ELF-1 (cell line): ENCODE measurements at regions not wholly inside any gene's neighbourhood (a gene's known extent, or its start where the extent isn't known, plus 50 kb on each side); places are given as distances from the start of the nearest gene placed in this dataset.
A peak's percentile ranks its signal among the peaks of the same experiment; 100 is the strongest.
"Not testable (repeated sequence)": the region's sequence is repeated elsewhere in the genome, so short reads cannot be mapped to it uniquely, and the experiment has no call there.

Experiments
- DNase-seq: peaks from one replicate; pipeline ENCODE4 v3.0.0-alpha.2; 2016; ENCODE audit warnings: low read depth, low spot score

DNA sequence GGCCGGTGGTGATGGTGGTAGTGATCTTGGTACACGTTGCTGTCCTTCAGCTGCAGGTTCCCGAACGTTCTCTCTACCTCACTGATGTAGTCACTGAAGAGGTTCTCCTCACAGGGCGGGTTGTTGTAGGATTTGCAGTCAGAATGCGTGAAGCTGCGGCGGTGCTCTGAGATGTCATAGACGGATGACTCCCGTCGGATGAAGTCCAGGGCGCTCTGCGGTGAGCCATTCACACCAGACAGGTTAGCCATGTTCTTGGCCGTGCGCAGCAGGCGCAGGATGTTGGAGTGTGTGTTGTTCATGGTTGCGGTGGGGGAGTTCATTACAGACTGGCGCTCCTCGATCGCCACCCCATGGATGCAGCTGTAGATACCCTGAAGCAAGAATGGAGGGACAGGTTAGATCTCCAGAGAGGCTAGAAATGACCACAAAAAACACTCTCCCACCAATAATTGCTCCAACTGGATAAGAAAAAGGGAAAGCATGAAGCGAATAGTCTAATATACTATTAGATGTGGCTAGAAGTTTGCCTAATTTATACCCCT, 367.8 kb downstream of the EMP1 start:
- no peak for DNase-seq

GRCh38 chr12:13563743-13564125, 367.2 kb downstream of the EMP1 start:
- no peak for DNase-seq

DNA sequence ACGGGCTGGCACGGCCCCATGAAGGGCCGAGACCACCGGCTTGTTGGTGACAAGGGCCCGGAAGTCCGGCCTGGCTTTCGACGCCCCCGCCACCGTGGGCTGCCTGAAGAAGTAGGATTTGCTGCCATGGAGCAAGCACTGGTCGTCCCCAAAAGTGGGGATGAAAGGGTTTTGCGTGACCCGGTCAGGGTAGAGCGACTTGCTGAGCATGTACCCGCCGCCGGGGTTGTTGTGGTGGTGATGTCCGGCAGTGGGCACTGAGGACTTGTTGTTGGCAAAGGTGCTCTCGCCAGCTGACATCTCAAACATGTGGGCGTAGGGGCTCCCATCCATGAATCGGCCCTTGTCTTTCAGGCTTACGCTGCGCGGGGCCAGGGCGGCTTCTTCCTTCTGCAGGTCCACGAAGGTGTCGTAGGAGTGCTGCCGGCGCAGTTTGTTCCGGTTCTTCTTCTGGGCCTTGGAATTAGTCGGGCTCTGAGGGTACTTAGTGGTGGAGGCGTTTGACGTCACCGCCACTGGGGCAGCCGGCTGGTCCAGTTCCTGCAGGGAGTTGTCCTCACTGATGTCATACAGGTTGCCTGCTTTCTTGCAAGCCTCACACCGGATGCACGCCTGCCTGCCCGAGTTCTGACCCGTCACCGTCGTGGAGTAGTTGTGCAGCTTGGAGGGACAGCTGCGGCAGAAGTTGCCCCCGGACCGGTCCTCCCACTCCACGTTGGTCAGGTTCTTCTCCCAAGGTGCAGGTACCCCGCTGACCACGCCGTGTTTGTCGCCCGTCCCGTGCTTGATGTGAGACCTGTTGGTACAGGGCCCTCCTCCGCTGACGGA, 366.6 kb downstream of the EMP1 start:
- DNase-seq: no peak

GRCh38 chr12:13561923-13562322, 365.4 kb downstream of the EMP1 start:
- DNase-seq: no peak

DNA sequence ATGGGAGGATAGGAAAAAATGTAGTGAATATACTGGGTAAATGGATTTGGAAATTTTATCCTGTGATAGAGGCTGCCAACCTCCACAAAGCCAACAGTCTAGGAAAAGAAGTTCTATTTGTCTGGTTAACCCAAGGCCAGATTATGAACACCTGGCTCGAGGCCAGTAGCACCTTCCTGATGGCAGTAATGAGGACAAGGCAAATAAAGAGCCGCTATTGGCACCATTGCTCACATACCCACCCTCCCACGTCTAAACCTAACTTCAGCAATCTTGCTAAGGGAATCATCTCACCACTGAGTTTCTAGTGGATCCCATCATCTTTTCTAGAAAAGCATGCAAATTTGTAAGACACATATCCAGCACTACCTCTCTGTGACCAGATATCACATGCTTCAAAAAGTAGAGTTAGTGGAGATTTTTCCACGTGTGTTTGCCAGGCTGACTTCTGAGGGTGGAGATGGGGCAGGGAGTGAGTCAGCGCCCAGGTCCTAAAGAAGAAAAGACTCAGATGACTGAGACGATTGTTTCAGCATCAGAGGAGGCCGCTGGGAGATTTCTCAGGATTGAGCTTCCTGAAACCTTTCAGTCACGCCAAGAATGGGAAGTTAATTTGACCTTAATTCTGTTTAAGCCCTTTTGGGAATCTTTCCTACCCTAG, 362.9 kb downstream of the EMP1 start:
- DNase-seq: no peak

DNA sequence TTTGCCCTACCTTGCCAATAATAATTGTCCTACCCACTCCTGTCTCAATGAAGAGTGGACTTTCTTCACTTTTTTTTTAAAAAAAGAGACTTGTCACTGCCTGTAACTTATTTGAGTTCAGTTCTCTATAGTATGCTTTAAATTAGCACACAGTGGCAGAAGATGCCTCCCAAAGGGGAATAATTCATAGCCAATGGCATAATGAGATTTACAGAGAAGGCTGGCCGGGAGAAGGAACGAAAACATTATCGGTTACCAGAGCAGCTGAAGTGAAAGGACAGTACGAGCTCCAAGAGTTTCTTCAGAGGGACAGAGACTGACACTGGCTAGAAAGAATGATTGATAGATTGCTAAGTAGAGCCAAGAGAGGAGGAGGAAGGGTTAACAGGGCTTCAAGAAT, 356.3 kb downstream of the EMP1 start:
- no peak for DNase-seq

GRCh38 chr12:13547283-13547682, 350.8 kb downstream of the EMP1 start:
- DNase-seq: no peak

GRCh38 chr12:13546231-13546630, 349.7 kb downstream of the EMP1 start:
- DNase-seq: no peak

GRCh38 chr12:13539051-13539450, 342.5 kb downstream of the EMP1 start:
- DNase-seq: no peak

DNA sequence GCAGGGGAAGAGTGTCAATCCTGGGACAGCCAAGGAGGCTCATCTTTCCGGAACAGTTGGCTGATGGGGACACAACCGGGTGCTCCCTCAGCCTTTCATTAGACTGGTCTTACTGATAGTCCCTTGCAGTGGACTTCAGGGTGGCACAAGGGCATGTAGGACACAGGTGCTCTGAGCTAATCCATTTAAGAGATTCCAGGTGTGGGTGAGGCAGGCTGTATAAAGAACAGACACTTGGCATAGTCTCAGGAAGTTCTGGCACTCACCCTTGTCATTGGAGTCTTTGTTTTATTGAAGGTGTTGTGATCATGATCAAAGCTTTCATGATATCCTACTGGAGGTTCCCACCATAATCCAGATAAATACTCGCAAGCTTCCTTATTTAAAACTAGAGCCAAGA, 341.6 kb downstream of the EMP1 start:
- no peak for DNase-seq

DNA sequence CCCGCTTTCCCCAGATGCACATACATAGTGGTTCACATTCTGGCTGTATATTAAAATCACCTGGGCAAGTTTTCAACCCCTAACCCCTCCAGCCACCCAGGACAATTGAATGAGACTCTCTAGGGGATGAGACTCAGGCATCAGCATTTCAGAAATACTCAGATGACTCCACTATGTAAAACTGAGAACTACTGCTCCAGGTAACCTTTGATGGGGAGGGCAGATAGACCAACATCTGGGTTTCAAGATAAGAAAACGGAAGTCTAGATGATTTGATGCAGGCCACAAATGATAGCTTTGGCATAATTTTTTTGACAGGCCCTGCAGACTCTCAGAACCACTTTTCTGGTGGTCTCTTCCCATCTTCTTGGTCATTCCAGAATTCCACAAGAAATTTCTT, 341.1 kb downstream of the EMP1 start:
- no peak for DNase-seq

- DNase-seq: no peak
Observed at GRCh38 chr12:13536219-13536910, 339.8 kb downstream of the EMP1 start.

DNA sequence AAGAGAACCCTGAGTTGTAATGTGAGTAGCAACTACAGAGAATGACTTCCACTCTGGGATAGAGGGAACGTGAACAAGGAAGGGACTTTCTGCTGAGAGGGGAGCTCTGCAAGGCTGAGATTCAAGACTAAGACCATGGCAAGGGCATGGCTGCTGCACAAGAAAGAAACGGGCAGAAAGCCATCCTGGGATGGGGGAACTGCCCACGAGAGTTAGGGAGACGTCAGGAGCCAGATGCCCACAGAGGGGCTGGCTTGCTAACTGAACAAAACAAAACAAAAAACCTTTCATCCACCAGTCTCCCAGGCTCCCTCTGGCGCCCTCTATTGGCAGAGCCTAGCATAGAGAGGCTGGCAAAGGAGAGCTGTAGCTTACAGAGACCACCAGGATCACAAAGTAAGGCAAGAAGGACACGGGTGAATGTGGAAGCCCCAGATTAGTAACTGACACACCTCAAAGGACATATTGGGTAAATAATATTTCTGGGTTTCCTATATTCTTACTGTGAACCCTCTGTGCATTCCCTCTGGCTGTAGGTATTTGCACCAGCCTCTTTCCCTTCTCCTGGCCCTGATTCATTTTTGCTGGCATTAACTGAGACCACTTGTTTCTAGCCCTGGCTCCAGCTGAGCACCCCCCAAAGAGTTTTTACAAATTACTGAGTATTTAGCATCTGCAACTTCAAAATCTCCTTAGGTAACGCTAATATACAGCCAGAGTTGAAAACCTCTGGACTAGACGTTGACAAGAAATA, 338.3 kb downstream of the EMP1 start:
- DNase-seq: peak; percentile 93

DNA sequence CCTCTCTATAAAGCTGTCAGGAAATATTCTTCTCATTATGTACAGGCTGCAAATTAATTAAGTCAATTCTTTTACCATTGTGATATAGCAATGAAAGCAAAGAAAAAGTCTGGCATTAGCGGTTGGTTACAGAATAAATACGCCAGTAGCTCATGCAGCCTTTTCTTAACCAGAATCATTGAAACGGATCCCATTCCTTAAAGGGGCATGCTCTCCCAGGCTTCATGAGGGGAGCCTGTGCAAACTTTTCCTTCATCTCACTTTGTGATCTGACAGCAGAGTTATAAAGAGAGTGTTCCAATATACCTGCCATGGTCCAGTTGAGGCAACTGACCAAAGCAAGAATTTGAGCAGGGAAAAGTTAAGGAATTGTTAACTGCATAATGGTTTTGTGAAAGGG, 337.7 kb downstream of the EMP1 start:
- DNase-seq: no peak

- DNase-seq: no peak
Observed at GRCh38 chr12:13530966-13531365, 334.4 kb downstream of the EMP1 start.

DNA sequence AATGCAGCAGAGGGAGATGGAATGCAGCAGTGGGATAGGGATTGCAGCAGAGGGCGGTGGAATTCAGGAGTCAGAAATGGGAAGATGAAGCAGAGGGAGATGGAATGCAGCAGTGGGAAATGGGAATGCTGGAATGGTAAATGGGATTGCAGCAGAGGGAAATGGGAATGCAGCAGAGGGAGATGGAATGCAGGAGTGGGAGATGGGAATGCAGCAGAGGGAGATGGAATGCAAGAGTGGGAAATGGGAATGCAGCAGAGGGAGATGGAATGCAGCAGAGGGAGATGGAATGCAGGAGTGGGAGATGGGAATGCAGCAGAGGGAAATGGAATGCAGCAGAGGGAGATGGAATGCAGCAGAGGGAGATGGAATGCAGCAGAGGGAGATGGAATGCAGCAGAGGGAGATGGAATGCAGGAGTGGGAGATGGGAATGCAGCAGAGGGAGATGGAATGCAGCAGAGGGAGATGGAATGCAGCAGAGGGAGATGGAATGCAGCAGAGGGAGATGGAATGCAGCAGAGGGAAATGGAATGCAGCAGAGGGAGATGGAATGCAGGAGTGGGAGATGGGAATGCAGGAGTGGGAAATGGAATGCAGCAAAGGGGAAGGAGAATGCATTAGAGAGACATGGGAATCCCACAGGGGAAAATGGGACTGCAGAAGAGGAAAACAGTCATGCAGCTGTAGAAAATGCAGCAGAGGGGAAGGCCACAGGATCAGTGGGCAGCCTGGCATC, 329.8 kb downstream of the EMP1 start:
- DNase-seq: peak; percentile 49

- DNase-seq: no peak
Observed at GRCh38 chr12:13523536-13524307, 327.2 kb downstream of the EMP1 start.

DNA sequence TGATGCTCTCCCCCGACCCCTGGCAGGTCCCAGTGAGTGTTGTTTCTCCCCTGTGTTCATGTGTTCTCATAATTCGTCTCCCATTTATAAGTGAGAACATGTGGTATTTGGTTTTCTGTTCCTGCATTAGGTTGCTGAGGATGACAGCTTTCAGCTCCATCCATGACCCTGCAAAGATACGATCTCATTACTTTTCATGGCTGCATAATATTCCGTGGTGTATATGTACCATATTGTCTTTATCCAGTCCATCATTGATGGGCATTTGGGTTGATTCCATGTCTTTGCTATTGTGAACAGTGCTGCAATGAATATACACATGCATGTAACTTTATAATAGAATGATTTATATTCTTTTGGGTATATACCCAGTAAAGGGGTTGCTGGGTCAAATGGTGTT, 321.5 kb downstream of the EMP1 start:
- not testable (repeated sequence) for DNase-seq

DNA sequence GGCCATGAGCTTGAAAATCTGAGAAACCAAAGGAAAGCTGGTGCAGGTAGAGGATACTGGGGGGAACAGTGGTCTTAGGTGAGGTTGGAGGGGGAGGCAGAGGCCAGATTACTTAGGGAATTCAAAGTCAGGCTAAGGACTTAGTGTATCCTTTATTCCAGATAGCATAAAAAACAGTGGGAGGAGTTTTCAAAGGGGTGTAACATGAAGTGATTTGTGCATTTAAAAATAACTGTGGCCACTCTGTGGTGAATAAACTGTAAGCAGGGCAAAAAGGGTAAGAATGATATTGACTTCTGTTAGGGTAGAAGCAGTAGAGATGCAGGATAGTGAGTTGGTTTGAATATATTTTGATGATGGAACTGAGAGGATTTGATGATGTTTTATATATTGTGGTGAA, 313.2 kb downstream of the EMP1 start:
- no peak for DNase-seq

DNA sequence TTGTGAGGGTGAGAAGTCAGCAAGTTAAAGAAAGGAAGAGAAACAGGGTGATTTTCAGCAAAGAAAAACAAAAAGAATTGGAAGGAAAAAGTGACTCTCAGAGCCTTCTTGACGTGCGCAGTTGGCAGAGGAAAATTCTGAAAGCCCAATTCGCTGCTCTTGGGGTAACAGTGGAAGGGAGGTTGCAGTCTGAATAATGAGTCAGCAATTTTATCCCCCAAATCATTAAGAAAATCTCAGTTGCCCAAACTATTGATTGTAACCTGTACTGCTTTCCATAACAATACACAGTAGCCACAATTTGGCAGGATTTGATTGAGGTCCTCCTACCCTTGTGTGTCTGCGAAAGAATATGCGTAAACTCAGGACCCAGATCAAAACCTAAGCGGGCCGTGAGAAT, 309.1 kb downstream of the EMP1 start:
- DNase-seq: no peak
